SK-N-SH treated with all-trans-retinoic acid at 6 μM for 48 hours (cell line): ENCODE measurements at regions not wholly inside any gene's neighbourhood (a gene's known extent, or its start where the extent isn't known, plus 50 kb on each side); places are given as distances from the start of the nearest gene placed in this dataset.
"Not testable (repeated sequence)": the region's sequence is repeated elsewhere in the genome, so short reads cannot be mapped to it uniquely, and the experiment has no call there.

ENCODE experiments used
- ATAC-seq: fragments of 200-7000 bp; cut with Tn5 transposase; 3 replicates; pipeline ENCODE4 v1.9.1; 2020; ENCODE audit warnings: mild to moderate bottlenecking, moderate library complexity
- ARNTL ChIP-seq: fragments of 450-650 bp; formaldehyde crosslinking; IDR thresholded peaks from 2 replicates; pipeline ENCODE4 v1.5.0; 2020; ENCODE audit warnings: low read depth, mild to moderate bottlenecking, moderate library complexity, borderline replicate concordance
- BACH2 ChIP-seq: fragments of 250-450 bp; sonication (Bioruptor Pico); IDR thresholded peaks from 2 replicates; pipeline ENCODE4 v1.9.0; 2021; ENCODE audit warnings: mild to moderate bottlenecking, borderline replicate concordance
- CREB5 ChIP-seq: fragments of 250-450 bp; sonication (Bioruptor Pico); IDR thresholded peaks from 2 replicates; pipeline ENCODE4 v1.5.1; 2020; ENCODE audit warnings: low read depth, mild to moderate bottlenecking, moderate library complexity
- CSDC2 ChIP-seq: fragments of 250-450 bp; sonication (Bioruptor Pico); IDR thresholded peaks from 2 replicates; pipeline ENCODE4 v1.5.0; 2020; ENCODE audit warnings: mild to moderate bottlenecking, moderate library complexity
- ESRRG ChIP-seq: fragments of 250-450 bp; sonication (Bioruptor Pico); IDR thresholded peaks from 2 replicates; pipeline ENCODE4 v1.6.1; 2021; ENCODE audit warnings: mild to moderate bottlenecking
- GLIS3 ChIP-seq: fragments of 250-450 bp; sonication (Bioruptor Pico); IDR thresholded peaks from 2 replicates; pipeline ENCODE4 v1.5.0; 2020; ENCODE audit warnings: mild to moderate bottlenecking, moderate library complexity
- ISL1 ChIP-seq: fragments of 250-450 bp; sonication (Bioruptor Pico); IDR thresholded peaks from 2 replicates; pipeline ENCODE4 v2.1.2; 2022; ENCODE audit warnings: mild to moderate bottlenecking, moderate library complexity
- OSR1 ChIP-seq: fragments of 250-450 bp; sonication (Bioruptor Pico); IDR thresholded peaks from 2 replicates; pipeline ENCODE4 v1.8.0; 2022; ENCODE audit warnings: moderate library complexity, mild to moderate bottlenecking, inconsistent platforms
- PPARA ChIP-seq: fragments of 250-450 bp; sonication (Bioruptor Pico); IDR thresholded peaks from 2 replicates; pipeline ENCODE4 v1.5.0; 2020; ENCODE audit warnings: mild to moderate bottlenecking, borderline replicate concordance
- RARB ChIP-seq: fragments of 250-450 bp; sonication (Bioruptor Pico); IDR thresholded peaks from 2 replicates; pipeline ENCODE4 v1.8.0; 2021; ENCODE audit warnings: mild to moderate bottlenecking, moderate library complexity
- SNAI2 ChIP-seq: fragments of 250-450 bp; sonication (Bioruptor Pico); IDR thresholded peaks from 2 replicates; pipeline ENCODE4 v1.5.0; 2020; ENCODE audit warnings: mild to moderate bottlenecking, moderate library complexity
- TCF4 ChIP-seq: fragments of 250-450 bp; sonication (Bioruptor Pico); IDR thresholded peaks from 2 replicates; pipeline ENCODE4 v1.8.0; 2021; ENCODE audit warnings: mild to moderate bottlenecking, moderate library complexity, borderline replicate concordance
- TOX ChIP-seq: fragments of 250-450 bp; sonication (Bioruptor Pico); IDR thresholded peaks from 2 replicates; pipeline ENCODE4 v1.8.0; 2021; ENCODE audit warnings: mild to moderate bottlenecking, moderate library complexity, borderline replicate concordance
- ZC3H10 ChIP-seq: fragments of 250-450 bp; sonication (Bioruptor Pico); IDR thresholded peaks from 2 replicates; pipeline ENCODE4 v1.5.1; 2021; ENCODE audit warnings: mild to moderate bottlenecking, moderate library complexity
- ZFP3 ChIP-seq: fragments of 250-450 bp; sonication (Bioruptor Pico); IDR thresholded peaks from 2 replicates; pipeline ENCODE4 v1.5.0; 2020; ENCODE audit warnings: mild to moderate bottlenecking, moderate library complexity
- ZFP30 ChIP-seq: fragments of 450-650 bp; formaldehyde crosslinking; IDR thresholded peaks from 2 replicates; pipeline ENCODE4 v1.5.0; 2022; ENCODE audit warnings: mild to moderate bottlenecking, moderate library complexity
- ZNF565 ChIP-seq: fragments of 450-650 bp; formaldehyde crosslinking; conservative IDR thresholded peaks from 2 replicates; pipeline ENCODE4 v1.5.0; 2020; ENCODE audit warnings: low read depth, mild to moderate bottlenecking, moderate library complexity
- ZNF70 ChIP-seq: fragments of 450-650 bp; formaldehyde crosslinking; IDR thresholded peaks from 2 replicates; pipeline ENCODE4 v1.5.0; 2020; ENCODE audit warnings: mild to moderate bottlenecking, moderate library complexity
- ZNF8 ChIP-seq: fragments of 450-650 bp; formaldehyde crosslinking; IDR thresholded peaks from 2 replicates; pipeline ENCODE4 v1.5.0; 2020; ENCODE audit warnings: mild to moderate bottlenecking, moderate library complexity
- TF ChIP-seq, protein P1 (sequence below): fragments of 250-450 bp; sonication (Bioruptor Pico); IDR thresholded peaks from 2 replicates; pipeline ENCODE4 v1.5.0; 2020; ENCODE audit warnings: mild to moderate bottlenecking, moderate library complexity
- TF ChIP-seq, protein P2 (sequence below): fragments of 250-450 bp; sonication (Bioruptor Pico); IDR thresholded peaks from 2 replicates; pipeline ENCODE4 v1.8.0; 2021; ENCODE audit warnings: low read depth, mild to moderate bottlenecking, moderate library complexity, borderline replicate concordance
- TF ChIP-seq, protein P3 (sequence below): fragments of 250-450 bp; sonication (Bioruptor Pico); IDR thresholded peaks from 2 replicates; pipeline ENCODE4 v1.5.1; 2021; ENCODE audit warnings: mild to moderate bottlenecking, moderate library complexity

DNA sequence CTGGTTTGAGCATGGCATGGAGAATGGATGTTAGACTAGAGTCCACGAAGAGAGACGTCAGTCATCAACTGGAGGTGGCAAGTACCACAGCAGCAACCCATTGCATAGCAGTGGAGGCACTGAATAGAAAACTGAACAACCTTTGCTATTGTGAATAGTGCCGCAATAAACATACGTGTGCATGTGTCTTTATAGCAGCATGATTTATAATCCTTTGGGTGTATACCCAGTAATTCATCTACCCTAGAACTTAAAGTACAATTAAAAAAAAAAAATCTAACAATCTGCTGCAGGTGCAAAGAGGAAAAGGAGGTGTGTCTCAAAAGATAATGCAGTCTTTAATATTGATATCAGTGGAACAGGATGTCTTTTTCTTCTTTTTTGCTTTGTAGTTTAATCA is 443.4 kb upstream of the ISX start:
- no peak for ATAC-seq
- no peak for TF ChIP-seq TOX (CRISPR knock-in tag)
- TF ChIP-seq TCF4 (CRISPR knock-in tag): no peak
- no peak for TF ChIP-seq OSR1
- TF ChIP-seq RARB: no peak
- TF ChIP-seq ZFP3 (CRISPR knock-in tag): no peak
- no peak for TF ChIP-seq ZNF565
- TF ChIP-seq PPARA: no peak
- TF ChIP-seq, protein P1, sequence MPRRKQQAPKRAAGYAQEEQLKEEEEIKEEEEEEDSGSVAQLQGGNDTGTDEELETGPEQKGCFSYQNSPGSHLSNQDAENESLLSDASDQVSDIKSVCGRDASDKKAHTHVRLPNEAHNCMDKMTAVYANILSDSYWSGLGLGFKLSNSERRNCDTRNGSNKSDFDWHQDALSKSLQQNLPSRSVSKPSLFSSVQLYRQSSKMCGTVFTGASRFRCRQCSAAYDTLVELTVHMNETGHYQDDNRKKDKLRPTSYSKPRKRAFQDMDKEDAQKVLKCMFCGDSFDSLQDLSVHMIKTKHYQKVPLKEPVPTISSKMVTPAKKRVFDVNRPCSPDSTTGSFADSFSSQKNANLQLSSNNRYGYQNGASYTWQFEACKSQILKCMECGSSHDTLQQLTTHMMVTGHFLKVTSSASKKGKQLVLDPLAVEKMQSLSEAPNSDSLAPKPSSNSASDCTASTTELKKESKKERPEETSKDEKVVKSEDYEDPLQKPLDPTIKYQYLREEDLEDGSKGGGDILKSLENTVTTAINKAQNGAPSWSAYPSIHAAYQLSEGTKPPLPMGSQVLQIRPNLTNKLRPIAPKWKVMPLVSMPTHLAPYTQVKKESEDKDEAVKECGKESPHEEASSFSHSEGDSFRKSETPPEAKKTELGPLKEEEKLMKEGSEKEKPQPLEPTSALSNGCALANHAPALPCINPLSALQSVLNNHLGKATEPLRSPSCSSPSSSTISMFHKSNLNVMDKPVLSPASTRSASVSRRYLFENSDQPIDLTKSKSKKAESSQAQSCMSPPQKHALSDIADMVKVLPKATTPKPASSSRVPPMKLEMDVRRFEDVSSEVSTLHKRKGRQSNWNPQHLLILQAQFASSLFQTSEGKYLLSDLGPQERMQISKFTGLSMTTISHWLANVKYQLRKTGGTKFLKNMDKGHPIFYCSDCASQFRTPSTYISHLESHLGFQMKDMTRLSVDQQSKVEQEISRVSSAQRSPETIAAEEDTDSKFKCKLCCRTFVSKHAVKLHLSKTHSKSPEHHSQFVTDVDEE (CRISPR knock-in tag): no peak
- no peak for TF ChIP-seq ISL1 (CRISPR knock-in tag)
- TF ChIP-seq ZNF8: no peak
- no peak for TF ChIP-seq ZNF70 (CRISPR knock-in tag)
- TF ChIP-seq, protein P2, sequence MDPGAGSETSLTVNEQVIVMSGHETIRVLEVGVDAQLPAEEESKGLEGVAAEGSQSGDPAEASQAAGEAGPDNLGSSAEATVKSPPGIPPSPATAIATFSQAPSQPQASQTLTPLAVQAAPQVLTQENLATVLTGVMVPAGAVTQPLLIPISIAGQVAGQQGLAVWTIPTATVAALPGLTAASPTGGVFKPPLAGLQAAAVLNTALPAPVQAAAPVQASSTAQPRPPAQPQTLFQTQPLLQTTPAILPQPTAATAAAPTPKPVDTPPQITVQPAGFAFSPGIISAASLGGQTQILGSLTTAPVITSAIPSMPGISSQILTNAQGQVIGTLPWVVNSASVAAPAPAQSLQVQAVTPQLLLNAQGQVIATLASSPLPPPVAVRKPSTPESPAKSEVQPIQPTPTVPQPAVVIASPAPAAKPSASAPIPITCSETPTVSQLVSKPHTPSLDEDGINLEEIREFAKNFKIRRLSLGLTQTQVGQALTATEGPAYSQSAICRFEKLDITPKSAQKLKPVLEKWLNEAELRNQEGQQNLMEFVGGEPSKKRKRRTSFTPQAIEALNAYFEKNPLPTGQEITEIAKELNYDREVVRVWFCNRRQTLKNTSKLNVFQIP (CRISPR knock-in tag): no peak
- TF ChIP-seq, protein P3, sequence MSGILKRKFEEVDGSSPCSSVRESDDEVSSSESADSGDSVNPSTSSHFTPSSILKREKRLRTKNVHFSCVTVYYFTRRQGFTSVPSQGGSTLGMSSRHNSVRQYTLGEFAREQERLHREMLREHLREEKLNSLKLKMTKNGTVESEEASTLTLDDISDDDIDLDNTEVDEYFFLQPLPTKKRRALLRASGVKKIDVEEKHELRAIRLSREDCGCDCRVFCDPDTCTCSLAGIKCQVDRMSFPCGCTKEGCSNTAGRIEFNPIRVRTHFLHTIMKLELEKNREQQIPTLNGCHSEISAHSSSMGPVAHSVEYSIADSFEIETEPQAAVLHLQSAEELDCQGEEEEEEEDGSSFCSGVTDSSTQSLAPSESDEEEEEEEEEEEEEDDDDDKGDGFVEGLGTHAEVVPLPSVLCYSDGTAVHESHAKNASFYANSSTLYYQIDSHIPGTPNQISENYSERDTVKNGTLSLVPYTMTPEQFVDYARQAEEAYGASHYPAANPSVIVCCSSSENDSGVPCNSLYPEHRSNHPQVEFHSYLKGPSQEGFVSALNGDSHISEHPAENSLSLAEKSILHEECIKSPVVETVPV (CRISPR knock-in tag): no peak
- no peak for TF ChIP-seq GLIS3
- TF ChIP-seq, all 23 proteins: peak for 0

DNA sequence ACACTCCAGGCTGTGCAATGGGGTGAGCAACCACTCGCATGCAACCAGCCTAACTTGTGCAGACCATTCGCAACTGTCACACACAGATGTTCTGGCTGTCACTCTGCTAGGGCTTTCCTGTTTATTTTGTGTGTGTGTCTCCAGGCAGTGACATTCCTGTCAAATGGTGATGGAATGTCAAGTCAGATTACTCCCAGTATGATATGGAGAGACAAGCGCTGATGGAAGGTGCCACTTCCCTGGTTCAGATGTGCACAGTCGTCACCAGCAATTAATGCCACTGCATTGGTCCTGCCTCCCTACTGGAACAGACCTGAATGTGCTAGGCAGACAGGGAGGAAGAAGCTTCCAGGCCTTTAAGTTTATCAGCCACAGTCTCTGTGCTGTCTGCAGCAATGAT is 442.4 kb upstream of the ISX start:
- no peak for ATAC-seq
- TF ChIP-seq ZFP3 (CRISPR knock-in tag): no peak
- TF ChIP-seq, protein P3 (CRISPR knock-in tag): no peak
- no peak for TF ChIP-seq ZNF8
- no peak for TF ChIP-seq CSDC2
- TF ChIP-seq, protein P2 (CRISPR knock-in tag): no peak
- TF ChIP-seq PPARA: no peak
- TF ChIP-seq GLIS3: no peak
- TF ChIP-seq ZC3H10 (CRISPR knock-in tag): no peak
- no peak for TF ChIP-seq ZNF565
- no peak for TF ChIP-seq ZFP30
- TF ChIP-seq ZNF70 (CRISPR knock-in tag): no peak
- no peak for TF ChIP-seq ESRRG
- no peak for TF ChIP-seq TCF4 (CRISPR knock-in tag)

GRCh38 chr22:34625892-34626291 is 440.1 kb upstream of the ISX start:
- ATAC-seq: not testable (repeated sequence)

- ATAC-seq: no peak
- TF ChIP-seq ESRRG: no peak
These were observed 427.8 kb upstream of the ISX start for GRCh38 chr22:34638128-34638527.

- no peak for ATAC-seq
- TF ChIP-seq OSR1 (no peak), ARNTL (CRISPR knock-in tag) (no peak), TCF4 (CRISPR knock-in tag) (no peak), ZFP3 (CRISPR knock-in tag) (no peak), ZNF8 (no peak), SNAI2 (CRISPR knock-in tag) (no peak), CREB5 (CRISPR knock-in tag) (no peak), CSDC2 (no peak), ZNF565 (no peak), PPARA (no peak), ISL1 (CRISPR knock-in tag) (no peak), RARB (no peak), ZNF70 (CRISPR knock-in tag) (no peak), BACH2 (CRISPR knock-in tag) (no peak)
- TF ChIP-seq, protein P3 (CRISPR knock-in tag): no peak
These were observed 426.0 kb upstream of the ISX start for GRCh38 chr22:34639911-34640310.
